Mesothelial cell of epicardium (in vitro differentiated cells): ENCODE measurements at regions not wholly inside any gene's neighbourhood (a gene's known extent, or its start where the extent isn't known, plus 50 kb on each side); places are given as distances from the start of the nearest gene placed in this dataset.

Source experiments
- DNase-seq, 2 experiments: peaks; one replicate each; pipeline ENCODE4 v3.0.0; 2021; ENCODE audit warnings: low spot score in 2 of 2; ENCODE audit not compliant: unreplicated experiment in 2 of 2
- H3K27ac Mint-ChIP-seq: 2 replicates; pipeline ENCODE4 v1.8.0; 2021; ENCODE audit warnings: mixed read lengths
- H3K27me3 Mint-ChIP-seq: 2 replicates; pipeline ENCODE4 v1.8.0; 2021; ENCODE audit warnings: low read depth, mixed read lengths
- H3K36me3 Mint-ChIP-seq: 2 replicates; pipeline ENCODE4 v1.8.0; 2021; ENCODE audit warnings: mixed read lengths
- H3K4me1 Mint-ChIP-seq: 2 replicates; pipeline ENCODE4 v1.8.0; 2021; ENCODE audit warnings: mixed read lengths
- H3K4me3 Mint-ChIP-seq: 2 replicates; pipeline ENCODE4 v1.8.0; 2021; ENCODE audit warnings: mild to moderate bottlenecking, moderate library complexity, mixed read lengths
- H3K9me3 Mint-ChIP-seq: 2 replicates; pipeline ENCODE4 v1.8.0; 2021; ENCODE audit warnings: mixed read lengths
- CTCF ChIP-seq: fragments of 200-600 bp; sonication (generic); IDR thresholded peaks from one replicate; pipeline ENCODE4 v1.5.0; 2021; ENCODE audit warnings: antibody characterized with exemption; ENCODE audit not compliant: unreplicated experiment

GRCh38 chr7:121449329-121449728 lies 53.2 kb upstream of the FAM3C start:
- no peak overlapping the region for H3K4me3 Mint-ChIP-seq

GRCh38 chr7:121448429-121448828 lies 52.3 kb upstream of the FAM3C start:
- Mint-ChIP-seq H3K4me3 (no peak overlapping the region), H3K27ac (peak overlapping the region; percentile 43), H3K27me3 (no peaks in the 10 kb centered on the region), H3K9me3 (peaks cover 15% of the 10 kb centered on the region), H3K4me1 (peaks cover 41% of the 10 kb centered on the region), H3K36me3 (peaks cover 3% of the 10 kb centered on the region)
- no peak for TF ChIP-seq CTCF
- no peak for DNase-seq

More at GRCh38 chr7:121449329-121449728, 53.2 kb upstream of the FAM3C start:
- H3K9me3 Mint-ChIP-seq: peaks cover 23% of the 10 kb centered on the region
- H3K4me1 Mint-ChIP-seq: peaks cover 41% of the 10 kb centered on the region
- H3K36me3 Mint-ChIP-seq: peaks cover 6% of the 10 kb centered on the region
- DNase-seq: no peak
- TF ChIP-seq CTCF: no peak
- peak overlapping the region; percentile 84 for H3K27ac Mint-ChIP-seq
- no peaks in the 10 kb centered on the region for H3K27me3 Mint-ChIP-seq

GRCh38 chr7:121447911-121448300 lies 51.8 kb upstream of the FAM3C start:
- no peak overlapping the region for H3K4me3 Mint-ChIP-seq
- DNase-seq: no peak
- no peaks in the 10 kb centered on the region for H3K36me3 Mint-ChIP-seq
- H3K9me3 Mint-ChIP-seq: peaks cover 10% of the 10 kb centered on the region
- peaks cover 41% of the 10 kb centered on the region for H3K4me1 Mint-ChIP-seq
- no peak for TF ChIP-seq CTCF
- no peaks in the 10 kb centered on the region for H3K27me3 Mint-ChIP-seq
- peak overlapping the region; percentile 34 for H3K27ac Mint-ChIP-seq

- no peak for TF ChIP-seq CTCF
- H3K36me3 Mint-ChIP-seq: no peaks in the 10 kb centered on the region
- DNase-seq: no peak
- H3K27me3 Mint-ChIP-seq: no peaks in the 10 kb centered on the region
- H3K4me1 Mint-ChIP-seq: peaks cover 41% of the 10 kb centered on the region
- H3K27ac Mint-ChIP-seq: peak overlapping the region; percentile 81
- no peak overlapping the region for H3K4me3 Mint-ChIP-seq
- H3K9me3 Mint-ChIP-seq: peaks cover 5% of the 10 kb centered on the region
Observed at GRCh38 chr7:121447243-121447910, 51.3 kb upstream of the FAM3C start.

- peaks cover 42% of the 10 kb centered on the region for H3K4me1 Mint-ChIP-seq
Observed at GRCh38 chr7:121446526-121446925, 50.4 kb upstream of the FAM3C start.

More at GRCh38 chr7:121446526-121446925, 50.4 kb upstream of the FAM3C start:
- peaks cover 1% of the 10 kb centered on the region for H3K36me3 Mint-ChIP-seq
- H3K27me3 Mint-ChIP-seq: no peaks in the 10 kb centered on the region
- TF ChIP-seq CTCF: no peak
- H3K9me3 Mint-ChIP-seq: peaks cover 3% of the 10 kb centered on the region
- DNase-seq: no peak
- H3K4me3 Mint-ChIP-seq: no peak overlapping the region
- H3K27ac Mint-ChIP-seq: peak overlapping the region; percentile 72
